ENCODE measurements at regions not wholly inside any gene's neighbourhood (a gene's known extent, or its start where the extent isn't known, plus 50 kb on each side); places are given as distances from the start of the nearest gene placed in this dataset.

DNA sequence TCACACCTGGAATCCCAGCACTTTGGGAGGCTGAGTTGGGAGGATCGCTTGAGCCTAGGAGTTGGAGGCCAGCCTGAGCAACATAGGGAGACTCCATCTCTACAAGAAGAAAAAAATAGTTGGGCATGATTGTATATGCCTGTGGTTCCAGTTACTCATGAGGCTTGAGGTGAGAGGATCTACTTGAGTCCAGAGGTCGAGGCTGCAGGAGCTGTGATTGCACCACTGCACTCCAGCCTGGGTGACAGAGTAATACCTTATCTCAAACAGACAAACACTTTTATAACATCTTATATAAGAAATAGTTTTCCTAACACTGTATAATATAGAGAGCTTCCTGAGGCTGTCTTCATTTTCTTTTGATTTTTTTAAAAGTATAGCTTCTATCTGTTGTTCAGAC lies 448.4 kb upstream of the COBL start:
- TF ChIP-seq FOXM1 (IDR thresholded peaks at IDR 0.05; ENCODE audit: borderline replicate concordance, low read depth) (no peak), YY1 (IDR thresholded peaks at IDR 0.05; ENCODE audit: low read depth) (no peak), TAF1 (IDR thresholded peaks at IDR 0.05; ENCODE audit: low read depth) (no peak), MAX (IDR thresholded peaks at IDR 0.05) (no peak)

DNA sequence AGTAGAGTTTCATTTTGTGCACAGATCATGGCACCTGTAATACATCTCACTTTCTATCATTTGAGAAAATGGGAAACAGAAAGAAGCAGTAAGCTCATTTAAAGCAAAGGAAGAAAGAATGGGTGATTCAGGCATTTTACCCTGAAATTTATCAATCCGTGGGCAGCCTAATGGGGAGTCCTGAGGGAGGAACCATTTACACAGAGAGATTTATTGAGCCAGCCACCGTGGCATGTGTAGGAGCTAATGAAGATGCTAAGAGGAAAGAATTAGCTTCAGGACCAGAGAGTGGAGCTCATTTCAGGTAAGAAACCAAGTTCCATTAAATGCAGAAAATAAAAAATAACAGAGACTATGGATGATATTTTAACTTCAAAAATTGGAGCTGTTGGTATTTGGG lies 443.4 kb upstream of the COBL start:
- TF ChIP-seq NFIC (IDR thresholded peaks at IDR 0.05) (no peak), TCF12 (IDR thresholded peaks at IDR 0.05; ENCODE audit: low read depth) (no peak)

GRCh38 chr7:51757960-51758359 lies 441.4 kb upstream of the COBL start:
- TF ChIP-seq FOXM1 (IDR thresholded peaks at IDR 0.05; ENCODE audit: borderline replicate concordance, low read depth) = no peak
- no peak for TF ChIP-seq RAD21 (IDR thresholded peaks at IDR 0.05; ENCODE audit: low read depth)
- TF ChIP-seq TCF12 (IDR thresholded peaks at IDR 0.05; ENCODE audit: low read depth) = no peak
- TF ChIP-seq MAX (IDR thresholded peaks at IDR 0.05) = no peak
- no peak for TF ChIP-seq CEBPB (IDR thresholded peaks at IDR 0.05)
- no peak for TF ChIP-seq EGR1 (IDR thresholded peaks at IDR 0.05)
- TF ChIP-seq CREB1 (IDR thresholded peaks at IDR 0.05; ENCODE audit: low read depth) = no peak
- TF ChIP-seq, protein P1, sequence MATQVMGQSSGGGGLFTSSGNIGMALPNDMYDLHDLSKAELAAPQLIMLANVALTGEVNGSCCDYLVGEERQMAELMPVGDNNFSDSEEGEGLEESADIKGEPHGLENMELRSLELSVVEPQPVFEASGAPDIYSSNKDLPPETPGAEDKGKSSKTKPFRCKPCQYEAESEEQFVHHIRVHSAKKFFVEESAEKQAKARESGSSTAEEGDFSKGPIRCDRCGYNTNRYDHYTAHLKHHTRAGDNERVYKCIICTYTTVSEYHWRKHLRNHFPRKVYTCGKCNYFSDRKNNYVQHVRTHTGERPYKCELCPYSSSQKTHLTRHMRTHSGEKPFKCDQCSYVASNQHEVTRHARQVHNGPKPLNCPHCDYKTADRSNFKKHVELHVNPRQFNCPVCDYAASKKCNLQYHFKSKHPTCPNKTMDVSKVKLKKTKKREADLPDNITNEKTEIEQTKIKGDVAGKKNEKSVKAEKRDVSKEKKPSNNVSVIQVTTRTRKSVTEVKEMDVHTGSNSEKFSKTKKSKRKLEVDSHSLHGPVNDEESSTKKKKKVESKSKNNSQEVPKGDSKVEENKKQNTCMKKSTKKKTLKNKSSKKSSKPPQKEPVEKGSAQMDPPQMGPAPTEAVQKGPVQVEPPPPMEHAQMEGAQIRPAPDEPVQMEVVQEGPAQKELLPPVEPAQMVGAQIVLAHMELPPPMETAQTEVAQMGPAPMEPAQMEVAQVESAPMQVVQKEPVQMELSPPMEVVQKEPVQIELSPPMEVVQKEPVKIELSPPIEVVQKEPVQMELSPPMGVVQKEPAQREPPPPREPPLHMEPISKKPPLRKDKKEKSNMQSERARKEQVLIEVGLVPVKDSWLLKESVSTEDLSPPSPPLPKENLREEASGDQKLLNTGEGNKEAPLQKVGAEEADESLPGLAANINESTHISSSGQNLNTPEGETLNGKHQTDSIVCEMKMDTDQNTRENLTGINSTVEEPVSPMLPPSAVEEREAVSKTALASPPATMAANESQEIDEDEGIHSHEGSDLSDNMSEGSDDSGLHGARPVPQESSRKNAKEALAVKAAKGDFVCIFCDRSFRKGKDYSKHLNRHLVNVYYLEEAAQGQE (IDR thresholded peaks at IDR 0.05; ENCODE audit: low read depth) = no peak
- TF ChIP-seq TAF1 (IDR thresholded peaks at IDR 0.05; ENCODE audit: low read depth) = no peak
- TF ChIP-seq ZBTB7A (IDR thresholded peaks at IDR 0.05; ENCODE audit: low read depth) = no peak
- no peak for TF ChIP-seq YY1 (IDR thresholded peaks at IDR 0.05; ENCODE audit: low read depth)
- TF ChIP-seq TEAD4 (IDR thresholded peaks at IDR 0.05) = no peak
- TF ChIP-seq, protein P2, sequence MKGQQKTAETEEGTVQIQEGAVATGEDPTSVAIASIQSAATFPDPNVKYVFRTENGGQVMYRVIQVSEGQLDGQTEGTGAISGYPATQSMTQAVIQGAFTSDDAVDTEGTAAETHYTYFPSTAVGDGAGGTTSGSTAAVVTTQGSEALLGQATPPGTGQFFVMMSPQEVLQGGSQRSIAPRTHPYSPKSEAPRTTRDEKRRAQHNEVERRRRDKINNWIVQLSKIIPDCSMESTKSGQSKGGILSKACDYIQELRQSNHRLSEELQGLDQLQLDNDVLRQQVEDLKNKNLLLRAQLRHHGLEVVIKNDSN (IDR thresholded peaks at IDR 0.05) = no peak
- TF ChIP-seq NFIC (IDR thresholded peaks at IDR 0.05) = no peak
- no peak for TF ChIP-seq EP300 (IDR thresholded peaks at IDR 0.05; ENCODE audit: borderline replicate concordance)

DNA sequence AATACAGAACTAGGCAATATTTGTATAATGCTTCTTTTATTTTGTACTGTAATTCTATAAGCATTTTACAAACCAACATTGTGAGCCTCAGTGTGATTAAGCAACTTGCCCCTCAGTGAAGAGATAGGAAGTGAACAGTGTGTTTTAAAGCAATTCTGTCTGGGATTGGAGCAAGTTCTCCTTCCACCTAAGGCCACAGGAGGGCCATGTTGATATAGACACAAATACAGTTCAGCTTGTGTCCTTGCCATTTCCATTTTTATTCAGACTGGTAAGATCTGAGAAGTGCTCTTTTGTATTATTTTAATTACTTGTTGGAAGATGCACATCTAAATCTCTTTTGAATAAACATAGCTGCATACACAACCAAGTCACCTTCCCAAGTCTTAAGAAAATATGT lies 416.3 kb upstream of the COBL start:
- TF ChIP-seq TAF1 (IDR thresholded peaks at IDR 0.05; ENCODE audit: low read depth) (no peak), CREB1 (IDR thresholded peaks at IDR 0.05; ENCODE audit: low read depth) (no peak), TEAD4 (IDR thresholded peaks at IDR 0.05) (no peak), TCF12 (IDR thresholded peaks at IDR 0.05; ENCODE audit: low read depth) (no peak), MAX (IDR thresholded peaks at IDR 0.05) (no peak), NFIC (IDR thresholded peaks at IDR 0.05) (no peak)
- TF ChIP-seq, protein P1 (IDR thresholded peaks at IDR 0.05; ENCODE audit: low read depth) = no peak

DNA sequence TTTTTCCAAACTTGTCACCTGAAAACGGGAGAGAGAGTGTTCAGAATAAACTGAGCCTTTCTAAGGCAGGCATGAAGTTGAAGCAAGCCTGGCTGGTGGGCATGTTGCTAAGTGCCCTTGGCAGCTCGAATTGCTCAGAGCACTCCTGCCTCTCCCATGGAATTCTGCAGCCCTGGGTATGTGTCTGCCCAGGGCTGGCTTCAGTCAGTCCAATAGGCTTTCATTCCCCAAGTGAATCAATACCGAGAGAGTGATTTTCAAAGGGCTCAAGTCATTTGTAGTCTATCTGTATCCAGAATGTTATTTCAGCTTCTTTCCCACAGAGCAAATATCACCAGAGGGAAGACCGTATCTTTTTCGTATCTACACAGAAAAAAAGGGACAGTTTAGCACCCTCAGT lies 415.5 kb upstream of the COBL start:
- no peak for TF ChIP-seq EGR1 (IDR thresholded peaks at IDR 0.05)
- TF ChIP-seq, protein P1 (IDR thresholded peaks at IDR 0.05; ENCODE audit: low read depth) = no peak
- TF ChIP-seq MAX (IDR thresholded peaks at IDR 0.05) = no peak
- TF ChIP-seq TCF12 (IDR thresholded peaks at IDR 0.05; ENCODE audit: low read depth) = no peak
- TF ChIP-seq NFIC (IDR thresholded peaks at IDR 0.05) = no peak

GRCh38 chr7:51731075-51731474 lies 414.5 kb upstream of the COBL start:
- TF ChIP-seq CEBPB (IDR thresholded peaks at IDR 0.05) (no peak), MAX (IDR thresholded peaks at IDR 0.05) (no peak), FOXM1 (IDR thresholded peaks at IDR 0.05; ENCODE audit: borderline replicate concordance, low read depth) (no peak), CREB1 (IDR thresholded peaks at IDR 0.05; ENCODE audit: low read depth) (no peak), TAF1 (IDR thresholded peaks at IDR 0.05; ENCODE audit: low read depth) (no peak), EGR1 (IDR thresholded peaks at IDR 0.05) (no peak)
- TF ChIP-seq, protein P2 (IDR thresholded peaks at IDR 0.05) = no peak
- TF ChIP-seq, protein P1 (IDR thresholded peaks at IDR 0.05; ENCODE audit: low read depth) = no peak

Measured in Ishikawa (cell line).